GM23248 (cell line): ENCODE measurements at regions not wholly inside any gene's neighbourhood (a gene's known extent, or its start where the extent isn't known, plus 50 kb on each side); places are given as distances from the start of the nearest gene placed in this dataset.

Experiments
- DNase-seq: peaks from one replicate; pipeline ENCODE4 v3.0.0-alpha.2; 2015
- H2AFZ ChIP-seq: fragments of 200-600 bp; sonication (generic); 2 replicates; pipeline ENCODE4 v1.6.1; 2016; ENCODE audit warnings: antibody characterized with exemption
- H3F3A ChIP-seq: fragments of 200-600 bp; sonication (generic); 2 replicates; pipeline ENCODE4 v1.6.1; 2016; ENCODE audit warnings: mild to moderate bottlenecking, antibody characterized with exemption, mixed run types; ENCODE audit not compliant: insufficient read depth
- H3K27ac ChIP-seq: fragments of 200-600 bp; sonication (generic); 2 replicates; pipeline ENCODE4 v1.5.1; 2016; ENCODE audit warnings: mild to moderate bottlenecking
- H3K27me3 ChIP-seq: fragments of 200-600 bp; sonication (generic); replicated peaks from 2 replicates; pipeline ENCODE4 v1.6.1; 2016; ENCODE audit warnings: mild to moderate bottlenecking; ENCODE audit not compliant: insufficient read depth
- H3K36me3 ChIP-seq: fragments of 200-600 bp; sonication (generic); 2 replicates; pipeline ENCODE4 v1.6.1; 2016; ENCODE audit warnings: low read depth, mild to moderate bottlenecking
- H3K4me1 ChIP-seq: fragments of 200-600 bp; sonication (generic); 2 replicates; pipeline ENCODE4 v1.6.1; 2016; ENCODE audit warnings: mild to moderate bottlenecking; ENCODE audit not compliant: insufficient read depth
- H3K4me2 ChIP-seq: fragments of 200-600 bp; sonication (generic); one replicate; pipeline ENCODE4 v1.6.1; 2016; ENCODE audit warnings: mild to moderate bottlenecking; ENCODE audit not compliant: unreplicated experiment
- H3K4me3 ChIP-seq: fragments of 200-600 bp; sonication (generic); 2 replicates; pipeline ENCODE4 v1.5.1; 2016; ENCODE audit warnings: mild to moderate bottlenecking
- H3K79me2 ChIP-seq: fragments of 200-600 bp; sonication (generic); 2 replicates; pipeline ENCODE4 v1.6.1; 2016; ENCODE audit warnings: mild to moderate bottlenecking; ENCODE audit not compliant: insufficient read depth
- H3K9ac ChIP-seq: fragments of 200-600 bp; sonication (generic); 2 replicates; pipeline ENCODE4 v1.6.1; 2016; ENCODE audit warnings: mild to moderate bottlenecking
- H3K9me2 ChIP-seq: fragments of 200-600 bp; sonication (generic); 2 replicates; pipeline ENCODE4 v1.6.1; 2016; ENCODE audit warnings: mixed run types, mild to moderate bottlenecking, moderate library complexity; ENCODE audit not compliant: insufficient read depth
- H3K9me3 ChIP-seq: fragments of 200-600 bp; sonication (generic); one replicate; pipeline ENCODE4 v1.6.1; 2017; ENCODE audit warnings: low read depth
- H4K20me1 ChIP-seq: fragments of 200-600 bp; sonication (generic); 2 replicates; pipeline ENCODE4 v1.6.0; 2016; ENCODE audit not compliant: insufficient read depth
- EZH2 ChIP-seq: fragments of 200-600 bp; sonication (generic); IDR thresholded peaks from 2 replicates; pipeline ENCODE4 v1.6.1; 2018; ENCODE audit warnings: antibody characterized with exemption, mild to moderate bottlenecking; ENCODE audit not compliant: insufficient read depth, poor library complexity, severe bottlenecking
- EZH2phosphoT487 ChIP-seq: fragments of 200-600 bp; sonication (generic); IDR thresholded peaks from 2 replicates; pipeline ENCODE4 v1.6.1; 2018; ENCODE audit warnings: antibody characterized with exemption, moderate library complexity, mild to moderate bottlenecking, low read depth; ENCODE audit not compliant: insufficient read depth
- WGBS, 2 experiments: methylation state at CpG; one replicate each; pipeline ENCODE4 v1.1.6; 2015 to 2017; ENCODE audit warnings: low lambda C conversion rate in 2 of 2, low coverage in 1 of 2; ENCODE audit errors: missing lambda C conversion rate in 2 of 2; 5-methylcytosine and 5-hydroxymethylcytosine counted together
- in situ Hi-C: fragments of 300-500 bp; cut with MboI; formaldehyde crosslinking; loops from 2 replicates; pipeline ENCODE4 v1.15.0; 2020

- no peaks in the 10 kb centered on the region for H3K9me3 ChIP-seq
- no peak overlapping the region for H2AFZ ChIP-seq
- no peak overlapping the region for H3K4me3 ChIP-seq
- H3F3A ChIP-seq, result no peaks in the 10 kb centered on the region
- no peaks in the 10 kb centered on the region for H3K9me2 ChIP-seq
- H3K27me3 ChIP-seq, result no peaks in the 10 kb centered on the region
- no peaks in the 10 kb centered on the region for H3K4me1 ChIP-seq
- H3K27ac ChIP-seq, result no peak overlapping the region
- DNase-seq, result no peak
- in situ Hi-C loops, result no loop called here
- no peak overlapping the region for H3K4me2 ChIP-seq
- no peaks in the 10 kb centered on the region for H4K20me1 ChIP-seq
- no peaks in the 10 kb centered on the region for H3K79me2 ChIP-seq
- H3K36me3 ChIP-seq, result no peaks in the 10 kb centered on the region
- TF ChIP-seq EZH2 (no peak), EZH2phosphoT487 (no peak)
- H3K9ac ChIP-seq, result no peak overlapping the region
Observed at GRCh38 chr5:129173771-129174170, 79.2 kb downstream of the ISOC1 start.

- in situ Hi-C loops, result no loop called here
- H3K9me3 ChIP-seq, result no peaks in the 10 kb centered on the region
- H2AFZ ChIP-seq, result no peak overlapping the region
- no peak overlapping the region for H3K4me2 ChIP-seq
- no peaks in the 10 kb centered on the region for H3K9me2 ChIP-seq
- TF ChIP-seq EZH2, result no peak
- no peak for TF ChIP-seq EZH2phosphoT487
- no peaks in the 10 kb centered on the region for H3K27me3 ChIP-seq
- WGBS, 2 experiments, result 7 to 8% methylated on average over 2 of the region's 2 CpGs
- H3K4me3 ChIP-seq, result no peak overlapping the region
- H3K27ac ChIP-seq, result no peak overlapping the region
- no peaks in the 10 kb centered on the region for H3K36me3 ChIP-seq
- no peak for DNase-seq
- no peaks in the 10 kb centered on the region for H3K4me1 ChIP-seq
- no peak overlapping the region for H3K9ac ChIP-seq
- no peaks in the 10 kb centered on the region for H3F3A ChIP-seq
- H3K79me2 ChIP-seq, result no peaks in the 10 kb centered on the region
- no peaks in the 10 kb centered on the region for H4K20me1 ChIP-seq
Observed at GRCh38 chr5:129174480-129174879, 79.9 kb downstream of the ISOC1 start.

- DNase-seq, result no peak
- Histone ChIP-seq H3K9ac (no peak overlapping the region), H3K36me3 (no peaks in the 10 kb centered on the region), H3K27ac (no peak overlapping the region), H3K79me2 (no peaks in the 10 kb centered on the region), H3K4me3 (no peak overlapping the region), H3K4me2 (no peak overlapping the region), H3K4me1 (no peaks in the 10 kb centered on the region), H3F3A (no peaks in the 10 kb centered on the region), H4K20me1 (no peaks in the 10 kb centered on the region), H3K9me3 (no peaks in the 10 kb centered on the region), H3K9me2 (no peaks in the 10 kb centered on the region), H3K27me3 (no peaks in the 10 kb centered on the region), H2AFZ (no peak overlapping the region)
- no peak for TF ChIP-seq EZH2phosphoT487
- no peak for TF ChIP-seq EZH2
- in situ Hi-C loops, result no loop called here
Observed at GRCh38 chr5:129177451-129177850, 82.9 kb downstream of the ISOC1 start.

- Histone ChIP-seq H3K4me3 (no peak overlapping the region), H3K79me2 (no peaks in the 10 kb centered on the region), H3K36me3 (no peaks in the 10 kb centered on the region), H3K4me1 (no peaks in the 10 kb centered on the region), H3F3A (no peaks in the 10 kb centered on the region), H4K20me1 (no peaks in the 10 kb centered on the region), H3K27me3 (no peaks in the 10 kb centered on the region), H3K9me3 (no peaks in the 10 kb centered on the region), H3K27ac (no peak overlapping the region), H3K9me2 (no peaks in the 10 kb centered on the region), H3K9ac (no peak overlapping the region), H3K4me2 (no peak overlapping the region), H2AFZ (no peak overlapping the region)
- DNase-seq, result no peak
- 7 to 12% methylated on average over 3 of the region's 3 CpGs for WGBS, 2 experiments
- in situ Hi-C loops, result no loop called here
- TF ChIP-seq EZH2phosphoT487 (no peak), EZH2 (no peak)
Observed at GRCh38 chr5:129199308-129199707, 104.8 kb downstream of the ISOC1 start.

GRCh38 chr5:129204525-129204924 is 110.0 kb downstream of the ISOC1 start:
- no peaks in the 10 kb centered on the region for H3F3A ChIP-seq
- no peaks in the 10 kb centered on the region for H3K27me3 ChIP-seq
- no peak overlapping the region for H3K27ac ChIP-seq
- no peaks in the 10 kb centered on the region for H3K9me3 ChIP-seq
- no peak overlapping the region for H3K4me3 ChIP-seq
- no peaks in the 10 kb centered on the region for H3K36me3 ChIP-seq
- no peak for TF ChIP-seq EZH2
- TF ChIP-seq EZH2phosphoT487, result no peak
- H3K9ac ChIP-seq, result no peak overlapping the region
- no peaks in the 10 kb centered on the region for H3K4me1 ChIP-seq
- H4K20me1 ChIP-seq, result no peaks in the 10 kb centered on the region
- in situ Hi-C loops, result no loop called here
- WGBS, 2 experiments, result 30 to 33% methylated on average over 1 of the region's 1 CpG
- no peaks in the 10 kb centered on the region for H3K79me2 ChIP-seq
- no peak overlapping the region for H3K4me2 ChIP-seq
- DNase-seq, result no peak
- no peak overlapping the region for H2AFZ ChIP-seq
- no peaks in the 10 kb centered on the region for H3K9me2 ChIP-seq
